HG03280 (cell line): ENCODE measurements at regions not wholly inside any gene's neighbourhood (a gene's known extent, or its start where the extent isn't known, plus 50 kb on each side); places are given as distances from the start of the nearest gene placed in this dataset.

Experiments used
- ATAC-seq: cut with Tn5 transposase; IDR thresholded peaks from one replicate; pipeline ENCODE4 v1.9.1; 2021; ENCODE audit warnings: mild to moderate bottlenecking, moderate library complexity; ENCODE audit not compliant: unreplicated experiment

DNA sequence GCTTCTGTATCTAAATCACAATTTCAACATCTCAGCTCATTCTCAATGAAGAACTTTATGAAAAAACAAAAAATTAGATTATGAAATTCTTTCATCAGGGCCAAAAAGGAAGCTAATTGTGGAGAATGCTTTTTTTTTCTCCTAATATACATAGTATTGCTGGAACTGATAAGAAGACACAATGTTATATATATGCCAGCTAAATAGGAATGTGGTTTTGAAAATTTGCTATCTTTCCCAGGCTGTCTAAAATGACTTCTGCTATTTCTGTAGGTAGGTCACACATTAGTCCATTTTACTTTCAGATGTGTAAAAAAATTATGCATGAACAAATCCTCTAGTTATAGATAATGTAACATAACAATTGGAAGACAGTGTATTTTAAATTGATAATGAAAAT is 732.9 kb downstream of the RWDD3 start:
- ATAC-seq = no peak

DNA sequence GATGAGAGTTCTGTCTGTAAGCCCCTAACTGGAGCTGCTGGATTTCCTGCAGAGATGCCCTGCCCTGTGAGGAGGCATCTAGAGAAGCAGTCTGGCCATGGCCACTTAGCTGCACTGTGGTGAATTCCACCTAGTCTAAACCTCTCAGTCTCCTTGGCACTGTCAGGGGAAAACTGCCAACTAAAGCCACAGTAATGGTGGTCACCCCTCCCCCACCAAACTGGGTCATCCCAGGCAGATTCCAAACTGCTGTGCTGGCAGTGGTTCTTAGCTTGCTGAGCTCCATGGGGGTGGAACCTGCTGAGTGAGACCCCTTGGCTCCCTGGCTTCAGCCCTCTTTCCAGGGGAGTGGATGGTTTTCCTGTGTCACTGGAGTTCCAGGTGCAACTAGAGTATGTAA is 740.6 kb downstream of the RWDD3 start:
- no peak for ATAC-seq

GRCh38 chr1:95982711-95983110 is 738.9 kb upstream of the PTBP2 start:
- ATAC-seq = no peak

- no peak for ATAC-seq
Measured at GRCh38 chr1:95983831-95984230, 737.8 kb upstream of the PTBP2 start.

DNA sequence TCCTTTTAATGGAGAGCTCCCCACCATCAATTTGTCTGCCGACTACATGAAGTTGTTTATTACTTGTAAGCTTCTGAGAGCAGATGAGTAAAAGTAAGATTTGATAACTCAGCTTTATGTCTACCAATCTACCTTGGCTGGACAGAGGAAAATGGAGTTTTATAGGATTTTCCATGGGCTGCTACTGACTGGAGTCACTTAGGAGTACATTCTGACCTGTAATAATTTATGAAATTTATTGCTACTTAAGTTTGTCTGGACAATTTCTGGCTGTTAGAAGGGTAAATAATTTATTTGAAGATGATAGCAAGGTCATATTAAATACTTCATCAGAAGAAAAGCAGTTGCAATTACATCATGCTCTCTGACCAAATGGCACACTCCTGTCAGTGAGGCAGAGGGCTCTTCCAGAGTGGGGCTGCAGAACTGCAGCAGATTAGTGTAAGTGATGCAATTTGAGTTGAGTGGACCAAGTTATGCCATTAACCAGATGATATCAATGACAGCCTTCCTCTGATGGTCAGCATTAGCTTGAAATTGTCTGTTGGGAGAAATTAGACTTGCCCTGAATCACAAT is 736.7 kb upstream of the PTBP2 start:
- ATAC-seq = no peak

DNA sequence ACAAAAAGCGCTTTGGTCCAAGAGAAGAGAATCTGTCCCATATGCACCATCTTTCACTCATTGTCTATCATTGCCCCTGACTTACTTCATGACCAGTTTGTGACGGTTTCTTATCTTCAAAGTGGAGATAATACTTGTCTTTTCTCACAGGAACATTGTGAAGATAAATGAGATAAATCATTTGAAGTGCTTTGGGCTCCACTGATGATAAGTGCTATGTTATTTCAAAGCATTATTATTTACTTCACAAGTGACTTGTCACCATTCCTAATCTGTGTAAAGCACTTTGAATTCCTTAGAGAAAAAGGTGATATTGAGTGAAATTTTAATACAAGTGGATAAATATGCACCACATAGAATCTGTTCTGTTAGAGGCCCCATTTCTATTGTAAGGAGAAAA is 731.6 kb upstream of the PTBP2 start:
- no peak for ATAC-seq

- ATAC-seq = no peak
Measured at GRCh38 chr1:95991787-95992520, 729.6 kb upstream of the PTBP2 start.

- ATAC-seq = no peak
Measured at GRCh38 chr1:95994643-95995042, 726.9 kb upstream of the PTBP2 start.

- ATAC-seq = no peak
Measured at GRCh38 chr1:96002201-96002600, 719.4 kb upstream of the PTBP2 start.

DNA sequence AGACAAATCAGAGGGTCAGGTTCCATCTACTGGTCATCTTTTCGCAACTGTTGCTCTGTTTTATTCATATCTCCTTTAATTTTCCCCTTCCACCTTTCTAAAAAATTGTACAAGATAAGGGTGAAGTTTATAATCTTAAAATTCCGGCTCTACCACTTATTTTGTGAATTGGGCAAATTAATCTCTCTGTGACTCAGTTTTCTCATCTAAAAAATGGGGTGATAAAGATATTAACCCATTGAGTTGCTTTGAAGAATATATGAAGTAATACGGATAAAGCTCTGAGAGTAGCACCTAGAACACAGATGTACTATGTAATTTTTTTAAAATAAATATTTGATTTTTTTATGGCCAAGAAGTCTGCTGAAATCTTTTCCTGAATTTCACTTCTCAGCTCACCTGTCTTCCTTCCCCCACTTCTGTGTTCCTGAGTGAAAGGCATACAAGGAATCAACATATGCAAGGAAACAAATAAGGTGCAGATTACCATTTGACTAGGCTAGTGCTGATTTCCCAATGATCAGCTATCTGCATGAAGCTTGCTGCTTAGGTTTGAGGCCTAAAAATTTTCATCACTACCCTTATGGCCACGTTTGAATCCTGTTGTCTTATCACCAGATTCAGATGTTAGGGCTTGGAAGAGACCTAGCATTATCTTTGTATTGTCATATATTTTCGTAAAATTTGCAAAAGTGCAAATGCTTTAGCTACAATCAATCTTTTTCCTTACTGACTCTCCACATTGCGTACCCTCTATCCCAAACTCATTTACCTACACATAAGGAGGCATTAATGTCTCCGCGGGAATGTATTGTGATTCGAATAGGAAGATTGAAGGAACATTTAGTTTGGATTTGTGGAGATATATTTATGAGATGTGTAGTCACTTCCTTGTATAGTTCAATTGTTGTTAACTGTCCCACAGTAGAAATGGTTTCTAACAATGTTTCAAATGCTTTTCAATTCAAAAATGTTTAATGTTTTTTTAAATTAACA is 718.3 kb upstream of the PTBP2 start:
- ATAC-seq = no peak

DNA sequence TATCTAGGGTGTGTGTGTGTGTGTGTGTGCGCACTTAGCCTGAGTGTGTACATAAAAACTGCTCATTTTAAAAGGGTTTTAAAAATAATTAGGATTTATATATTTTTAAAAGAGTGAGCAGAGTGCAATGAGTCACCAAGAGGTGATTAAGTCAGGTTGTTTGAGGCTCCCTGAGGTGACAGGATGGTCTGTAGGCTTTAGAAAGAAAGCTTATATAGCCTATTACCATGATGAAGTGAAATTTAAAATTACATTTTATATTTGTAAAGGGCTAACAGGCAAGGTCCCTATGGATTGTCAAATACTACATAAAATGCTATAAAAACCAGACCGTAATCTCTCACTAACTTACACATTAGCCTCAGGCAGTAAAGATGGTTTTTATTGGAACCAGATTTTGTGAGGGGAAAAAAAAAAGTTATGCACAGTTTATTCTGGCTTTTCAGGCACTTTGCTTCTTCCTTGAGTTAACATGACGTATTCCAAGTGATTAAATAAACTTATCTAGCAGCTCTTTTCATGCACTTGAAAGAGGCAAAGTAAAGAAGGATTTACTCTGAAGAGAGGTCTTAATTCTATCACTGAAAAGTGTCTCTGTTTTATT is 711.7 kb upstream of the PTBP2 start:
- no peak for ATAC-seq

DNA sequence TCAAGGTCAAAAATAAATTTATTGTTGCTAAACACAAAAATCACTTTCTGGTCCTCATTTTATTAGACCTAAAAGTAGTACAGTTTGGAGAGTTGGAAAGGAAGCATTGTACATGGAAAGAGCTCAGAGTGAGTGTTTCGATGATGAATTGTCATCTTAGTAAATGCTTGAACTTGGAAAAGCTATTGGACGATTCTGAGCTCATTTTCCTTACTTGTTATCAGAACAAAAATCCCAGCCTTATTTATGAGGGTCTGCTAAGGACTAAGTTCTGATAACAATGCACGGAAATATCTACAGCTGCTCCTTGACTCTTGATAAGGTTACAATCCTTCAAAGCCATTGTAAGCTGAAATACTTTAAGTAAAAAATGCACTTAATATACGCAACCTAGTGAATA is 710.0 kb upstream of the PTBP2 start:
- no peak for ATAC-seq

DNA sequence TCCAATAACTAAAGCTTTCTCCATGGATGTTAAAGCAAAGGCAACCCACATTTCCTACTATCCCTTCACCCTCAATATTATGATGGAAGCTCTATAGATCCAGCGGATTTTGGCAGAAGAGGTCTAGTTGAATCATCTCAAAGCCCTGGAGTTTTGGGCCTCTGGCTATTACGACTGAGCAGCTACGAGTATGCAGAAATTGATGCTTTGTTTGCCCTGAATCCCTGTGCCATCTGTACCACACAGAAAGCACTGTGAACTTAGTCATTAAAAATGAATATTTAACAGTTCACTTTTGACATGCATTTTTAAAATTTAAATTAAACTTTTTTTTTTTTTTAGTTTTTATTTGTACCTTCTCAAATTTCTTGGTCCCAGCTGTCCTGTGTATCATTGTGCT is 705.4 kb upstream of the PTBP2 start:
- ATAC-seq = no peak

GRCh38 chr1:96020378-96020777 is 701.2 kb upstream of the PTBP2 start:
- ATAC-seq = no peak

DNA sequence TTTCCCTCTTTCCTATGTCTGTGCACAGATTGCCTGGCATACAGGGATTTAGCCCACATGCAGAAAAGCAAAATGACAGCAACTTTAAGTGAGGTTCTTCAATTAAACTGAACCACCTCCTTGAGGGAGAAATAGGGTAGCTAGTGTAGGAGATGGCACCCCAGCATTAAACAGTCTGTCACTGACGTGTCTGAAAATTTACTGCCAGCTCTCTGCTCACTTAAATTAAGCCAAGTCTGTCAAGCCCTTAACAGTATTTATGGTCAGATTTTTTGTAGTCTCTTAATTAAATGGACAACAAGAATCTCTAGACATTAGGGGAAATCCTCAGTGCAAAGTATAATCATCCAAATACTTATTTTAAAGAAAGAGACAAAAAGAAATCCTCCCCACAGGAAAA is 696.5 kb upstream of the PTBP2 start:
- ATAC-seq = no peak

DNA sequence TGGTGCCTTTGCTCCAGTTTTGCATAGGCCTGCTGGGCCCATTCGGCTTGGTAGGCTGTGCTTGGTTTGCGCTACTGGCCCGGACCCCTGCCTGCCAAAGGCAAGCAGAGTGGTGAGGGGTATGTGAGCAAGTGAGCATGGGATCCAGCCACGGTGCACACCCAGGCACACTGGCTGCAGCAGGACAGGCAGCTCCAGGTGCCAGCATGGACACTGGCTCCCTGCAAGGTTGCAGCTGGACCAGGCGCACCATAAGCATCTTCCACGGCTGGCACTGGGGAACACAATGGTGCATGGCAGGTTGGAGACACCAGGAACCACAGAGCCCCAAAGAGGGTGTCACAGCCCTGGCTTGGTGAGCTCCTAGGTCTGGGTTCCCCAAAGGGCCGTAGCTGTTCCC is 693.5 kb upstream of the PTBP2 start:
- ATAC-seq = no peak

GRCh38 chr1:96030312-96030711 is 691.3 kb upstream of the PTBP2 start:
- no peak for ATAC-seq

- ATAC-seq = no peak
Measured at GRCh38 chr1:96034006-96034405, 687.6 kb upstream of the PTBP2 start.

GRCh38 chr1:96036763-96037162 is 684.8 kb upstream of the PTBP2 start:
- ATAC-seq = no peak

DNA sequence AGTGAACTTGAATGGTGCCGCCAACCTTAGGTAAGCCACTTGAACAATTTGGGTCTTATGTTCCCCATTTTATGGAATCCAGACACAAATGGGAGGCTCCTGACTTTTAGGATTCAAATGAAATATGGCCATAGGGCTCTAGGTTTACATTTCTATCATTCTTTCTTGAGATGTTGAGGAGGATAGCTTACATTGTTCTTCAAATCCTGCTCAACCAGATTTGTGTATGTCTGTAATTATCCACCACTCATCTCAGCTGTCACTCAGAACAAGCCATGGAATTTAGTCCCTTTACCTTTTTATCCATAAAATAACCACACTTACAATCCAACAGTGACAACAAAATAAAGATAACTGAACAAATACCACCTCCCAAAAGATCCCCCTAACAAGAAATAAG is 682.9 kb upstream of the PTBP2 start:
- no peak for ATAC-seq

- ATAC-seq = no peak
Measured at GRCh38 chr1:96039910-96040309, 681.7 kb upstream of the PTBP2 start.
